NCI-H128 (cell line): ENCODE measurements at regions not wholly inside any gene's neighbourhood (a gene's known extent, or its start where the extent isn't known, plus 50 kb on each side); places are given as distances from the start of the nearest gene placed in this dataset.
"Not testable (repeated sequence)": the region's sequence is repeated elsewhere in the genome, so short reads cannot be mapped to it uniquely, and the experiment has no call there.

ENCODE experiments used
- DNase-seq: peaks from one replicate; lab custom pipeline; 2025; ENCODE audit not compliant: unreplicated experiment; lab: John Stamatoyannopoulos, UW

DNA sequence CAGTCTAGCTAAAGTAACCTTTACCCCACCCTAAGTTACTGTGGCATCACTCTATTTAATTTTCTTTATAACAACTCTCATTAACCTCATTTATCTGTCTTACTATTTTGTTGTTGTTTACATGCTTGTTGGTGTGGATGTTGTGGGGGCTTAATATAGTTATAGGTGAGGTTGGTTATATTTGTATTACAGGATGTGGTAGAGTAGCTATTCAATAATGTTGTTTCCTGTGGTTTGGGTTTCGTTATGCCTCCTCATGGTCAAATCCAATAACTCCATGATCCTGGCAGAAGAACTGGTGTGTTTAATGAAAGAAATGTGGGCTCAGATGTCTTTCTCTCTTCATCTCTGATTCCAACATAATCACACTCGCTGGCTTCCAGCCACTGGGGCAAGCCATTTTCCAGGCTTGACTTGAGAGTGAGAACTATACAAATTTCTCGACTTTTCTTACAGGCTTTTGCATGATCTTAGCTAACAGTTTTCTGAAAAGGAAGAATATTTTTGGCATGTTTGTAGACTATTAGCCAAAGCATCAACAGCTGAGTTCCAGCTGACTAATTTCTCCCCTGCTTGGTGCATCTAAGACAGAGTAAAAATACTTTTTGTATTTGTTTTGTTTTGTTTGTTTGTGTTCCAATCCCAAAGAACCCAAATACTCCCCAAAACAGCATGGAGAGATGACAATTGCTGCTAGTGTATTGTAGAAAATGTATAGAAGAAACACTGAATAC is 303.7 kb upstream of the PAPPA start:
- DNase-seq: no peak

DNA sequence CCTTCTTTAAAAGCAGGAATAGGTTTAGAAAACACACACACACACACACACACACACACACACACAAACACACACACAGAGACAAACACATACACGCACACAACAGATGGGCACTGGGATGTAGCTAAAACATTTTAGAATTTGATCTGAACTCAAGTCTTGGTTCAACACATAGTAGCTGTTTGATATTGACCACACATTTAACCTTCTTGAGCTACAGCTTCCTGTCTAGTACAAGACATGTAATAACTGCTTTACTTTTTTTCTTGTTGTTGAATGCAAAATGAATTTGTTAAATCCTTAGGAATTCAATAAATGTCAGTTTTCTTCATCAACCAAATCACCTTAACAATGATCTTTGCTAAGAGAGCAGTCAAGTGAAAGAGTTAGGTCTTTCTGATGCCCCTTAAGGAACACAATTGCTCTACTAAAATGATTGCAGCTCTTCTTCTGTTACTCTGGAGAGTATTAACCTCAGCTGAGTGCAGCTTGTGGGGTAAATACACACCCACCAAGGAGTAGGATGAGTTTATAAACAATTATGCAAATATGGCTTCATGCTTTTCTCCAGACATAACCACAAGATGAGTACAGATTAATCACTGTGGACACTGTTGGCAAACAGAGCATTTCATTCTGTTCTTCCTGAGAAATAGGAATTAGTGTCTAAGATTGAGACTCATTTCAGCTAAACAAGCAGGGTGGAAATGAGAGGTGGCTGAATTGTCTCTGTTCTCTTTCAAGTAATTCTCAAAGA is 302.9 kb upstream of the PAPPA start:
- DNase-seq: no peak

GRCh38 chr9:115855458-115856133 is 298.0 kb upstream of the PAPPA start:
- DNase-seq: no peak

DNA sequence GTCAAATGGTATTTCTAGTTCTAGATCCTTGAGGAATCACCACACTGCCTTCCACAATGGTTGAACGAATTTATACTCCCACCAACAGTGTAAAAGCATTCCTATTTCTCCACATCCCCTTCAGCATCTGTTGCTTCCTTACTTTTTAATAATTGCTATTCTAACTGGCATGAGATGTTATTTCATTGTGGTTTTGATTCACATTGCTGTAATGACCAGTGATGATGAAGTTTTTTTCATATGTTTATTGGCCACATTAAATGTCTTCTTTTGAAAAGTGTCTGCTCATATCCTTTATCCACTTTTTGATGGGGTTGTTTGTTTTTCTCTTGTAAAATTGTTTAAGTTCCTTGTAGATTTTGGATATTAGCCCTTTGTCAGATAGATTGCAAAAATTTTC is 295.2 kb upstream of the PAPPA start:
- DNase-seq: not testable (repeated sequence)

GRCh38 chr9:115862021-115862420 is 291.6 kb upstream of the PAPPA start:
- no peak for DNase-seq

DNA sequence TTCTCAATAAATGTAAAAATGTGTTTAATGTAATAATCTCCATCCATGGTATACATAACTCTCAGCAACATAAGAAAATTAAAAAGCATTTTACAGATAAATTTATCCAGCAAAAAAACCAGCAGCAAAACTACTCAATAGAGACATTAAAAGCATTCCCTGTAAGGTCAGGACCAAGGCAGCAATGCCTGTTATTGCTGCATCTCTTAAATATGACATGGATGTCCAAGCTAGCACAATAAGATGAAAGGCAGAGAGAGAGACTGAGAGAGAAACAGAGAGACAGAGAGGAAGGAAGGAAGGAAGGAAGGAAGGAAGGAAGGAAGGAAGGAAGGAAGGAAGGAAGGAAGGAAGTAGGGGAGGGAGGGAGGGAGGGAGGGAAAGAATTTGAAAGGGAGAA is 289.0 kb upstream of the PAPPA start:
- DNase-seq: no peak

- DNase-seq: no peak
Observed at GRCh38 chr9:115867326-115867725, 286.3 kb upstream of the PAPPA start.

DNA sequence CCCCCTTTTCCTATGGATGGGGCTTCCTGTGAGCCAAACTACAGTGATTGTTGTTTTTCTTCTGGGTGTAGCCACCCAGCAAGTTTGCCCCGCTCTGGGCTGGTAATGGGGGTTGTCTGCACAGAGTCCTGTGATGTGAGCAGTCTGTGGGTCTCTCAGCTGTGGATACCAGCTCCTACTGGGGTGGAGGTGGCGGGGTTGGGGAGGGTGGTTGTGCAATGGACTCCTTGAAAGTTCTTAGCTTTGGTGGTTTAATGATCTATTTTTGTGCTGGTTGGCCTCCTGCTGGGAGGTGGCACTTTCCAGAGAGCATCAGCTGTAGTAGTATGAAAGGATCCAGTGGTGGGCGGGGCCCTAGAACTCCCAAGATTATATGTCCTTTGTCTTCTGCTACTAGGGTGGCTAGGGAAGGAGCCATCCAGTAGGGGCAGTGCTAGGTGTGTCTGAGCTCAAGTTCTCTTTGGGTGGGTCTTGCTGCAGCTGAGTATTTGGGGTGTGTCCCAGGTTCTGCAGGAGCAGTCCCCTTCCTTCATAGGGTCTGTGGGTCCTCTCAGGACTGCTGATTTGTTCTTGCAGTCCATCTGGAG is 275.6 kb upstream of the PAPPA start:
- DNase-seq: no peak

- DNase-seq: no peak
Observed at GRCh38 chr9:115879451-115879850, 274.1 kb upstream of the PAPPA start.

DNA sequence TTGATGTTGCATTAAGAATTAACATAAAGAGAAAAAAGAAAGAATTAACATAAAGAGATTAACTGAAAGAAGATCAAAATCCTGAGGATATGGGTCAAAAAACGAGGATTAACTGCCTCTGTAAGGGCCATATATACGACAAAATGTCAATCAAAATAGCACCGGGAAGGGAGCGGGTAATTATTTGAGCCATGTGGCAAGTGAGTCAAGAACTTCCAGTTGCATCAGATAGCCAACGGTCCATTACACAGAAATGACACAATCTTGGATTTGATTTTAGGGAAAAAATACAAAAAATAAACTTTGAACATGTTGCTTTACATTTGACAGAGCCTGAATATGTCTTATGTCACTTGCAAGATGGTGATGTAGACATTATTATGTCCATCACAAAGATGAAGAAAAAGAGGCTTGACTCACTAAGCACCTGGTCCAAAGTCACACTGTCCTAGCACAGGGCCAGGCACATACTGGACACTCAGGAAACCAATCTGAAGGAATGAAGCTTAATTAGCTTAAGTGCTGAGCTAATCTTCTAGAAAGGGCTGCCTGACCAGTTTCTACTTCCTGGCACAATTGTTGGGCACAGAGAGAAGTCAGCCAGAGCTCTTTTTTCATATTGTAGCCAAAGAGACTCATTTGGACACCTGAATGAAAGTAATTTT is 273.2 kb upstream of the PAPPA start:
- no peak for DNase-seq

DNA sequence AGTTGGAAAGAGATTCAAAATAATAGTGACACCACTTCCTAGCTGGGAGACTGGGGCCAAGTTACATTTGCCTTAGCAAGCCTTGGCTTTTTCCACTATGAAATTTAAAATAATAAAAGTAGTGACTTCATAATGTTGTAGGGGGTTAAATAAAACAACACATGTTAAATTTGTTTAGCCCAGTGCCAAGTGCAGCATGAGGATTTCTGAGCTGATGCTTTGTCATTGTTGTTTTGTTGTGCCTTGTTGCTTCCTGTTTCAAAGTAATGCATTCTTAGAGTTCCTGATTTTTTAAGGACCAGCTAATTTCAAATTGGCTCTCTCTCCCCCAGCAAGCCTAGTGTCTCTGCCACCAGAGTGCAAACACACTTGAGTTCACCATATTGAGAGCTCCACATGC is 270.7 kb upstream of the PAPPA start:
- no peak for DNase-seq

DNA sequence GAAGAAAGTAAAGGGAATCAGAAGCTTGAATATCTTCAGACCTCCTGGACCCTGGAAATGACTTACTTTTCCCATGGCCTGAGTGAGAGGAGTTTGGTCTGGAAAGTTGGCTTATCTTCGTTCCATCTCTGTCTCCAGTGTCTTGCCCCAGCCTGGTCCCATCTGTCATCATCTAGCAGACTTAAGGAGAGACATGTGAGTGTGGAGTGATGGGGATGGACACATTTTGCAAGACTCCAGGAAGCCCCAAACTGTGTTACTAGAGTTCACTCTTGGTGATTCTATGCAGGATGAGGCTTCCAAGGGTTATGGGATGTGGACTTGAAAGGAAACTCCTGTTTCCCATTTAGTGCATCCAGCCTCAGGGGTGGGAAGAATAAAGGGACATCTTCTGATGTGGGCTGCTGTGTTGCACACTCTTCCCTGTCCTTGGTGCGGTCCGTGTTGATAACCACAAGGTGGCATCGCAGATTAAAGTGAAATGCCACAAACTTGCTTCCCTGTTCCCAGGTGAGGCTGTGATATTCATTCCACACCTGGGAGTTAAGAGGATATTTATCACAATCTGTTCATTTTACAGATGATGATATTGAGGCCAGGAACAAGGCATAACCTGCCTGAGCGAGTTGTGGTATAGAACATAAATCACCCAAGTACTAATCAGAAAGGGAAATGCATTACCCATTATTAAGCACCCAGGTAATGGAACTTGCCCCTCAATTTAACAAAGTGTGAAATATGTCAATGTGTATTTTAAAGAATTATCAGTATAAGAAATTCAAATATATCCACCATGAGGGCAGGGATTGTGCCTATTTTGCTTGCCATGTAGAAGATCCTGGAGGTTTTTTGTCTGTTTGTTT is 269.9 kb upstream of the PAPPA start:
- no peak for DNase-seq

- no peak for DNase-seq
Observed at GRCh38 chr9:115884846-115885245, 268.7 kb upstream of the PAPPA start.

DNA sequence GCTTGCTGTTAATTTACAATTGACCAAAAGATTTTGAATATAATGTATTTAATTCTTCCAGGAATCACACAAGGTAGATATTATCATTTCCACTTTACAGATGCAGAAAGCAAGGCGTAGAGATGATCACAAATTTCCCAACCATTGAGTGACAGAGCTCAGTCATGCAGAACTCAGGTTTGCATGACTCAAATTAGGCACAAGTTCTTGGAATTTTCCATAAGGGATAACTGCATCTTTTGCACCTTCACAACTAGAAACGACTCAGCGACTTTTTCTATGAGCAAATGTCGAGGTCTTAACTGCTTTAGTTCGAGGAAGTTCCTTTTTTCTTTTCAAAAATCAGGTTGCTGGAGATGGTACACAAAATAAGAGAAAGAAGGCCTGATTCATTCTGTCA is 265.5 kb upstream of the PAPPA start:
- DNase-seq: no peak

DNA sequence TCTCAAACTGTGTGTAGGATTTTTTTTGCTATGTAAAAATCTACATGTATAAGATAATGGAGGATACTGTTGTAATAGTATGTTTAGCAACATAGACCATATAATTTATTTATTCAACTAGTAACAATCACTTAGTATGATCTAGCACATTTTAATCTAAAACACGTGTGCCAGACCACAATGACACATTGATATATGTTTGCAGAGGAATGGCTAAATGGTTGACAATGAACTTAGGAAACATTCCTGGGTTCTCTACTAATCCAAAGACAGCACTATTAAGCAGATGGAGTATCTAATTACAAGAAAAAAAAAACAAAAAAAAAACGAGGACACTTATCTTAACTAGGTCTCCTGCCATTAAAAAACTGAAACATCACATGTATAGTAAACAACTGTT is 261.7 kb upstream of the PAPPA start:
- no peak for DNase-seq

GRCh38 chr9:115898478-115898877 is 255.1 kb upstream of the PAPPA start:
- DNase-seq: not testable (repeated sequence)

DNA sequence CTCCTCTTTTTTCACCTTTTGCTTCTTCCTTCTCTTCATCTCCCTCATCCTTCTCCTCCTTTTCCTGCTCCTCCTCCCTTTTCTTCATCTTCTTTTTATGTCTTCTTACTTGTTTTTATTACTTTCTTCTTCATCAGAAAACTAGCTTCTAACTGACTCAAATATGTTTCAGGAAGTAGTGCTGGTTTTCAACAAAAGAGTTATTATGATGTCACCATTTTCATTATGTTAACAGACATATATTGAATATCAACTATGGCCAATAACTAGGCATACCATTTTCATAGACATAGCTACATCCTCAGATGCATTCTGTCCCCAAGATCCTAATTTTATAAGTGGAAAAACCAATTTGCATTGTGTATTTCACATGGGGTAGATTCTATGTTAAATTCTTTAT is 252.9 kb upstream of the PAPPA start:
- no peak for DNase-seq

GRCh38 chr9:115910959-115911358 is 242.6 kb upstream of the PAPPA start:
- DNase-seq: no peak

DNA sequence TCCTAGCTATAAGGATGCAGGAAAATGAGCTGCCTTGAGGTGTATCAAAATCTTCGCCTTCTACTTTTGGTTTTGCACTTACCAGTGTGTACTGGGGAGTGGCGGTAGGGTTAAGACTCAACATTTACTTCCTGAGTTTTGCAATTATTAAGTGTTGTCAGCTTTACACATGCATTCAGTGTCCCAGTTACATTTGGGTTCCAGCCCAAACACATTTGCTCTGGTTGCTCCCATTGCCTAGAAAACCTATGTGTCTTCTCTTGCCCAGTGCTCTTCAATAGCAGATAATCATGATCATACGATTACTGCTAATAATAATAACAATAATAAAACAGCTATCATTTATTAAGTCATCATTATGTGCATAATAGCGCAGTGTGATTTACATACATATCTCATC is 241.5 kb upstream of the PAPPA start:
- DNase-seq: no peak

DNA sequence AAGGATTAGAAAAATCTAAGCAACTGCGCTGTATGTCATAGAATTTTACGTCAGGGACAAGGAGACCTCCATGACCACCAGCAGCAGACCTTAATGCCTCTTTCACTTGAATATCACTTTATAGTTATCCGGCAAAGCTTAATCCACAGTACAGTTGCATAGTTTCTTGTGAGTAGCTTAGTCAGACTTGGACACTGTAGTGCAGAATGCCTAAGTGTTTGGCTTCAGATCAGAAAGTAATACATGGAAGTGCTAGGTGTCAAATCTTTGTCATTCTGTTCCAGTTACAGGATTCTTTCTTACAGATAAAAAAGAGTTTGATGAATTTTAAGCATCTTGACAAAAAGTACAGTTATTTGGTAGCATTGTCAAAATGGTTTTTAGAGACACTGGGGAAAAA is 239.9 kb upstream of the PAPPA start:
- no peak for DNase-seq
